Spleen (tissue), 7 donors: ENCODE measurements at regions not wholly inside any gene's neighbourhood (a gene's known extent, or its start where the extent isn't known, plus 50 kb on each side); places are given as distances from the start of the nearest gene placed in this dataset.

Experiments
- POLR2A ChIP-seq, 3 donors: fragments of 450-650 bp; IDR thresholded peaks; one replicate each; pipeline ENCODE4 v1.5.1; 2017; ENCODE audit warnings: antibody characterized with exemption in 3 of 3, mild to moderate bottlenecking in 1 of 3
- TF ChIP-seq, protein P1 (sequence below), 11 experiments: fragments of 200-600 bp in 7 of 11; fragments of 450-650 bp in 4 of 11; sonication (generic) in 4 of 11; IDR thresholded peaks in 8 of 11; conservative IDR thresholded peaks in 3 of 11; 1 replicate in 7 of 11; 2 replicates in 4 of 11; pipeline versions ENCODE4 v1.4.0 to v1.8.0; 2016 to 2021; ENCODE audit warnings: antibody characterized with exemption in 11 of 11, inconsistent platforms in 4 of 11, mild to moderate bottlenecking in 1 of 11
- donor health status: DM: no; HTN: no; CAD: no; lungs with moderate emphysema.
- donor health status: DM: no; HTN: no; CAD: no.
- donor health status: DM: no; HTN: no; CAD: no.

DNA sequence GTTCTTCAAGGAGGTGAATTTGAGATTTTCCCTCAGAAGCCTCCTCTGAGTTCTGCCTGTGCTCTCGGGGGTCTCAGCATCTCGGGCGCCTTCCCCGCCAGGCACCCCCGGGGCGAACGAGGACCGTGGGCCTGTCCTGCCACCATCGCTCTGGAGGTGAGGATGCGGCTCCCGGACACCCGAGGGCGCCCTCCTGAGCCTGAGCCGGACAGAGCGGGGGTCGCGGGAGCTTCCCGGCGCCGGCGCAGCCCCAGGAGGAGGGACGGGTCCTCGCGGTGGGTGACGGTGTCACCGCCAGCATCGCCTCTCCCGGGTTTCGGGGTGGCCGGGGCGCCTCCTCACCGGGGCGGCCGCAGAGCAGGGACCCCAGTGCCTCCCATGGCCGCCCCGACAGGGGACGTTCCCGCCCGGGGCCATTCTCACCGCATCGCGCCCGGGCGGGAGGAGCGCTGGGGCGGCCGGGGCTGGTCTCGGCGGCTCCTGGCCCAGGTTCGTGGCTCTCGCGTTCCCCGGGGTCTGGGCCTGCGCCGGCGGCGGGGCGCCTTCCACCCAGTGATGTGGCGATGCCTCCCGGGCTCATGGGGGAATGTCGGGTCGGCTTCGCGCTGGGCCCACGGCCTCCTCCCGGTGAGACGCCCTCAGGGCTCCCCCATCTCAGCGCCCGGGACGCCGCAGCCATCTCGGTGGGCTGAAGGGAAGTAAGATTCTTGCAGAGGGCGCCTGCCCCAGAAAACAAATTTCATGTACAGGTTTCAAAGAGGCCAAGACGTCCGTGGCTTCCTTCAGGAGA, 210.5 kb downstream of the ERMARD start:
- TF ChIP-seq, protein P1, sequence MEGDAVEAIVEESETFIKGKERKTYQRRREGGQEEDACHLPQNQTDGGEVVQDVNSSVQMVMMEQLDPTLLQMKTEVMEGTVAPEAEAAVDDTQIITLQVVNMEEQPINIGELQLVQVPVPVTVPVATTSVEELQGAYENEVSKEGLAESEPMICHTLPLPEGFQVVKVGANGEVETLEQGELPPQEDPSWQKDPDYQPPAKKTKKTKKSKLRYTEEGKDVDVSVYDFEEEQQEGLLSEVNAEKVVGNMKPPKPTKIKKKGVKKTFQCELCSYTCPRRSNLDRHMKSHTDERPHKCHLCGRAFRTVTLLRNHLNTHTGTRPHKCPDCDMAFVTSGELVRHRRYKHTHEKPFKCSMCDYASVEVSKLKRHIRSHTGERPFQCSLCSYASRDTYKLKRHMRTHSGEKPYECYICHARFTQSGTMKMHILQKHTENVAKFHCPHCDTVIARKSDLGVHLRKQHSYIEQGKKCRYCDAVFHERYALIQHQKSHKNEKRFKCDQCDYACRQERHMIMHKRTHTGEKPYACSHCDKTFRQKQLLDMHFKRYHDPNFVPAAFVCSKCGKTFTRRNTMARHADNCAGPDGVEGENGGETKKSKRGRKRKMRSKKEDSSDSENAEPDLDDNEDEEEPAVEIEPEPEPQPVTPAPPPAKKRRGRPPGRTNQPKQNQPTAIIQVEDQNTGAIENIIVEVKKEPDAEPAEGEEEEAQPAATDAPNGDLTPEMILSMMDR (IDR thresholded peaks at IDR 0.05 in 8 of 11, conservative IDR thresholded peaks at IDR 0.05 in 3 of 11) = peak in 9 of 11 experiments; percentile 16 to 57 (median 34)
- no peak for TF ChIP-seq POLR2A (IDR thresholded peaks at IDR 0.05)
